Fibroblast of pulmonary artery (primary cell): ENCODE measurements at regions not wholly inside any gene's neighbourhood (a gene's known extent, or its start where the extent isn't known, plus 50 kb on each side); places are given as distances from the start of the nearest gene placed in this dataset.

ENCODE experiments used
- DNase-seq: peaks from one replicate; pipeline ENCODE4 v3.0.0-alpha.2; 2010; ENCODE audit warnings: low read depth
- H3K4me3 ChIP-seq: replicated peaks from 2 replicates; pipeline ENCODE4 v1.5.1; 2011; ENCODE audit warnings: low read depth, mild to moderate bottlenecking, control low read depth, low read length, moderate library complexity
- CTCF ChIP-seq: IDR thresholded peaks from 2 replicates; pipeline ENCODE4 v1.5.1; 2011; ENCODE audit warnings: mild to moderate bottlenecking, control low read depth, low read length, inconsistent platforms; ENCODE audit errors: missing control alignments

- TF ChIP-seq CTCF, result no peak
- H3K4me3 ChIP-seq, result no peak overlapping the region
- DNase-seq, result no peak
Measured at GRCh38 chr20:6685181-6685582, 82.3 kb upstream of the BMP2 start.

GRCh38 chr20:6683021-6683977, 84.2 kb upstream of the BMP2 start:
- DNase-seq, result no peak
- no peak for TF ChIP-seq CTCF
- H3K4me3 ChIP-seq, result no peak overlapping the region

GRCh38 chr20:6680854-6681253, 86.6 kb upstream of the BMP2 start:
- no peak for DNase-seq
- H3K4me3 ChIP-seq, result no peak overlapping the region
- TF ChIP-seq CTCF, result no peak

GRCh38 chr20:6680441-6680840, 87.0 kb upstream of the BMP2 start:
- no peak for DNase-seq
- no peak for TF ChIP-seq CTCF
- no peak overlapping the region for H3K4me3 ChIP-seq

GRCh38 chr20:6679086-6679485, 88.4 kb upstream of the BMP2 start:
- no peak for DNase-seq
- no peak overlapping the region for H3K4me3 ChIP-seq
- no peak for TF ChIP-seq CTCF

- no peak overlapping the region for H3K4me3 ChIP-seq
- TF ChIP-seq CTCF, result no peak
- DNase-seq, result no peak
Measured at GRCh38 chr20:6678101-6678500, 89.4 kb upstream of the BMP2 start.

- TF ChIP-seq CTCF, result no peak
- DNase-seq, result no peak
- H3K4me3 ChIP-seq, result no peak overlapping the region
Measured at GRCh38 chr20:6674831-6675230, 92.7 kb upstream of the BMP2 start.
